Activated T-cell treated with anti-CD3 and anti-CD28 coated beads, Interleukin-2, amount 50 U/mL, for 4 hours (primary cell): ENCODE measurements at regions not wholly inside any gene's neighbourhood (a gene's known extent, or its start where the extent isn't known, plus 50 kb on each side); places are given as distances from the start of the nearest gene placed in this dataset.
"Not testable (repeated sequence)": the region's sequence is repeated elsewhere in the genome, so short reads cannot be mapped to it uniquely, and the experiment has no call there.

ENCODE experiments used
- ATAC-seq, 2 donors: fragments of 200-7000 bp; cut with Tn5 transposase; one replicate each; pipeline ENCODE4 v1.10.0; 2021
- DNase-seq: peaks from one replicate; pipeline ENCODE4 v3.0.0-alpha.2; 2020
- H3K27me3 Mint-ChIP-seq: one replicate; pipeline ENCODE4 v1.8.0; 2021; ENCODE audit warnings: low read depth, mixed read lengths
- H3K36me3 Mint-ChIP-seq: one replicate; pipeline ENCODE4 v1.8.0; 2022; ENCODE audit warnings: mixed read lengths; ENCODE audit not compliant: insufficient read depth
- H3K4me1 Mint-ChIP-seq: one replicate; pipeline ENCODE4 v1.8.0; 2021; ENCODE audit warnings: low read depth, mixed read lengths
- H3K4me3 Mint-ChIP-seq: one replicate; pipeline ENCODE4 v1.8.0; 2021; ENCODE audit warnings: mild to moderate bottlenecking, moderate library complexity, mixed read lengths
- H3K9me3 Mint-ChIP-seq: one replicate; pipeline ENCODE4 v1.8.0; 2021; ENCODE audit warnings: mixed read lengths

GRCh38 chr14:106738598-106739258, 1212.3 kb downstream of the TMEM121 start:
- not testable (repeated sequence) for H3K4me1 Mint-ChIP-seq, H3K27me3 Mint-ChIP-seq, H3K36me3 Mint-ChIP-seq, ATAC-seq, H3K9me3 Mint-ChIP-seq, H3K4me3 Mint-ChIP-seq
- DNase-seq: peak; percentile 15

GRCh38 chr14:106741086-106741827, 1214.9 kb downstream of the TMEM121 start:
- peak in 1 of 2 donors; percentile 74 for ATAC-seq
- not testable (repeated sequence) for H3K4me1 Mint-ChIP-seq, H3K27me3 Mint-ChIP-seq, H3K4me3 Mint-ChIP-seq, H3K36me3 Mint-ChIP-seq, H3K9me3 Mint-ChIP-seq
- peak; percentile 81 for DNase-seq

- H3K36me3 Mint-ChIP-seq, H3K4me1 Mint-ChIP-seq, H3K9me3 Mint-ChIP-seq, H3K4me3 Mint-ChIP-seq, H3K27me3 Mint-ChIP-seq: not testable (repeated sequence)
- DNase-seq (peak; percentile 34), ATAC-seq (peak; percentile 70 to 78)
These were observed 1218.8 kb downstream of the TMEM121 start for GRCh38 chr14:106745016-106745767.

GRCh38 chr14:106750089-106750488, 1223.7 kb downstream of the TMEM121 start:
- not testable (repeated sequence) for H3K4me1 Mint-ChIP-seq, H3K9me3 Mint-ChIP-seq, H3K27me3 Mint-ChIP-seq, DNase-seq, H3K36me3 Mint-ChIP-seq, H3K4me3 Mint-ChIP-seq, ATAC-seq

GRCh38 chr14:106753751-106754150, 1227.4 kb downstream of the TMEM121 start:
- DNase-seq, H3K4me1 Mint-ChIP-seq, ATAC-seq, H3K36me3 Mint-ChIP-seq, H3K9me3 Mint-ChIP-seq, H3K27me3 Mint-ChIP-seq, H3K4me3 Mint-ChIP-seq: not testable (repeated sequence)

- not testable (repeated sequence) for H3K36me3 Mint-ChIP-seq, DNase-seq, H3K9me3 Mint-ChIP-seq, H3K27me3 Mint-ChIP-seq, H3K4me1 Mint-ChIP-seq, H3K4me3 Mint-ChIP-seq
- ATAC-seq: peak; percentile 37 to 84
These were observed 1231.1 kb downstream of the TMEM121 start for GRCh38 chr14:106757444-106757843.

GRCh38 chr14:106761886-106762816, 1235.8 kb downstream of the TMEM121 start:
- not testable (repeated sequence) for DNase-seq, H3K36me3 Mint-ChIP-seq, H3K27me3 Mint-ChIP-seq, H3K9me3 Mint-ChIP-seq, H3K4me3 Mint-ChIP-seq
- peaks cover 15% of the 10 kb centered on the region for H3K4me1 Mint-ChIP-seq
- peak; percentile 21 to 36 for ATAC-seq

GRCh38 chr14:106764968-106765369, 1238.6 kb downstream of the TMEM121 start:
- H3K4me3 Mint-ChIP-seq, H3K36me3 Mint-ChIP-seq, H3K9me3 Mint-ChIP-seq, H3K27me3 Mint-ChIP-seq: not testable (repeated sequence)
- H3K4me1 Mint-ChIP-seq: peaks cover 33% of the 10 kb centered on the region
- DNase-seq: peak; percentile 22
- peak; percentile 88 to 92 for ATAC-seq

- DNase-seq: no peak
- Mint-ChIP-seq H3K27me3 (no peaks in the 10 kb centered on the region), H3K9me3 (no peaks in the 10 kb centered on the region), H3K4me3 (no peak overlapping the region), H3K36me3 (no peaks in the 10 kb centered on the region), H3K4me1 (peaks cover 38% of the 10 kb centered on the region)
- ATAC-seq: no peak
These were observed 1239.8 kb downstream of the TMEM121 start for GRCh38 chr14:106766145-106766544.

- H3K36me3 Mint-ChIP-seq, H3K9me3 Mint-ChIP-seq, H3K4me3 Mint-ChIP-seq, H3K27me3 Mint-ChIP-seq, ATAC-seq: not testable (repeated sequence)
- peak; percentile 59 for DNase-seq
- H3K4me1 Mint-ChIP-seq: peaks cover 38% of the 10 kb centered on the region
These were observed 1240.3 kb downstream of the TMEM121 start for GRCh38 chr14:106766551-106767277.

GRCh38 chr14:106768230-106768629, 1241.8 kb downstream of the TMEM121 start:
- ATAC-seq: peak in 1 of 2 donors; percentile 25
- not testable (repeated sequence) for H3K4me3 Mint-ChIP-seq, H3K9me3 Mint-ChIP-seq, DNase-seq, H3K27me3 Mint-ChIP-seq, H3K36me3 Mint-ChIP-seq
- peaks cover 37% of the 10 kb centered on the region for H3K4me1 Mint-ChIP-seq

- H3K9me3 Mint-ChIP-seq, H3K4me3 Mint-ChIP-seq, DNase-seq, H3K36me3 Mint-ChIP-seq, H3K27me3 Mint-ChIP-seq, ATAC-seq: not testable (repeated sequence)
- peaks cover 37% of the 10 kb centered on the region for H3K4me1 Mint-ChIP-seq
These were observed 1242.8 kb downstream of the TMEM121 start for GRCh38 chr14:106768972-106769700.

GRCh38 chr14:106770158-106770672, 1243.8 kb downstream of the TMEM121 start:
- not testable (repeated sequence) for H3K9me3 Mint-ChIP-seq, H3K4me3 Mint-ChIP-seq, H3K36me3 Mint-ChIP-seq, DNase-seq, H3K27me3 Mint-ChIP-seq
- peaks cover 40% of the 10 kb centered on the region for H3K4me1 Mint-ChIP-seq
- ATAC-seq: peak; percentile 60 to 67
